Stimulated activated CD4-positive, alpha-beta T cell treated with anti-CD3 and anti-CD28 coated beads, Interleukin-15, amount 100 ng/mL, for 1 hour (primary cell): ENCODE measurements at regions not wholly inside any gene's neighbourhood (a gene's known extent, or its start where the extent isn't known, plus 50 kb on each side); places are given as distances from the start of the nearest gene placed in this dataset.

Experiments
- DNase-seq, 2 donors: peaks; one replicate each; pipeline ENCODE4 v3.0.0-alpha.2; 2020; ENCODE audit warnings: low read depth in 1 of 2, low spot score in 1 of 2

- DNase-seq = no peak
These were observed 105.2 kb upstream of the TAF1B start for GRCh38 chr2:9738062-9738461.

DNA sequence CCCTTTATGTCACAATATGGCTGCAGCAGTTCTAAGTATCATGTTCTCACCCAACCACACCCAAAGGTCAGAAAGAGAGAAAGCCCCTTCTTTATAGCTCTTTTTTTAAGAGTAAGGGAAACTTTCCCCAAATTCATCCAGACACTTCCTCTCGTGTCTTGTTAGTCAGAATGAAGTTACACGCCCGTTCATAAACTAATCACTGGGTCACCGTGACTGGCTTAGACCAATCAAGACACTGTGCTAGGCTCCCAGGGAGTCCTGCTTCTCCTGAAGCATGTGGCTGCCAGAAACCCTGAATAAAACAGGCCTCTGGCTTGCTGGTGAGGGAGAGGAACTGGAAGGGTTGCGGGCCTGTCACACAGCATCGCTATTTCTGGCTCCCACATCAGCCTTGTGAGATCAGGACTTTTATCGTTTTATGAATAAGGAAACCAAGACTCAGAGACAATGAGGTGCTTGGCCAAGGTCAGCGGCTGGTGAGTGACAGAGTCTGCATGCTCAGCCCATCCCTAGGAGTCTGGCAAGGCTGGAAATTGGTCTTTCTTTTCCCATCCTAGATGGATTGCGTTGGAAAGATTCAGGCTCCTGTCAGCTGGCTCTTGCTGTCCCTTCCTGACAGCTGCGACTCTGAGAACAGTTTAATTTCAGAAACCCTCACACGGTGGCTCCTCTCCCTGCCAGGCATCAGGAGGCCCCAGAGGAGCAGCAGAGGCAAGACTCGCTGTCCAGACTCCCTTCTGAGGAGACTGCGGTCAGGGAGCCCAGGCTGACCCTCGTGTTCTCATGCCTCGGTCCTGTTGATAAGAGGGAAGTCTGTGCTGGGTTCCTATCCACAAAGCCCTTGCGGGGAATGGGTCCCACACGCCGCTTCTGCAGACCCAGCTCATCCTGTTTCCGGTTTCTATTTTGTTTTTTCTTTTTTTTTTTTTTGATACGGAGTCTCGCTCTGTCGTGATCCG lies 104.5 kb upstream of the TAF1B start:
- DNase-seq = no peak

DNA sequence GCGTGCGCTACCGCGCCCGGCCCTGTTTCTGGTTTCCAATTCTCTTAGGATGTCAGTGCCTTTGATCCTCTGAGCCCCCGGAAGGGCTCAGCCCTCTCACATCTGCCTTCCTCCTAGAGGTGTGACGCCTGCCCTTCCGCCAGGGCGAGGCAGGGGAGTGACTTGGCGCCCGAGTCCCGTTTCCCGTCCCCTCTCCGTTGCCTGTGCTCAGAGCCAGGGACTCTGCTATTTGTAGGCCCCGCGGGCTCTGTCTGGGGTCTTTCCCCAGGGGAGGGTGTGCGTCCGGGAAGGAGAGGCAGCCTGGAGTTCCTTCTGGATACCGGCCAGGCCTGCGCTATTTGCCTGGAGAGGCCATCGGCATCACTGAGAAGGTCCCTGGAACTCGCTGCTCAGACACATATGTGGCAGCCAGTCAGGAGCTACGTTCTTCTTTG lies 103.7 kb upstream of the TAF1B start:
- DNase-seq = peak in 1 of 2 donors; percentile 26

DNA sequence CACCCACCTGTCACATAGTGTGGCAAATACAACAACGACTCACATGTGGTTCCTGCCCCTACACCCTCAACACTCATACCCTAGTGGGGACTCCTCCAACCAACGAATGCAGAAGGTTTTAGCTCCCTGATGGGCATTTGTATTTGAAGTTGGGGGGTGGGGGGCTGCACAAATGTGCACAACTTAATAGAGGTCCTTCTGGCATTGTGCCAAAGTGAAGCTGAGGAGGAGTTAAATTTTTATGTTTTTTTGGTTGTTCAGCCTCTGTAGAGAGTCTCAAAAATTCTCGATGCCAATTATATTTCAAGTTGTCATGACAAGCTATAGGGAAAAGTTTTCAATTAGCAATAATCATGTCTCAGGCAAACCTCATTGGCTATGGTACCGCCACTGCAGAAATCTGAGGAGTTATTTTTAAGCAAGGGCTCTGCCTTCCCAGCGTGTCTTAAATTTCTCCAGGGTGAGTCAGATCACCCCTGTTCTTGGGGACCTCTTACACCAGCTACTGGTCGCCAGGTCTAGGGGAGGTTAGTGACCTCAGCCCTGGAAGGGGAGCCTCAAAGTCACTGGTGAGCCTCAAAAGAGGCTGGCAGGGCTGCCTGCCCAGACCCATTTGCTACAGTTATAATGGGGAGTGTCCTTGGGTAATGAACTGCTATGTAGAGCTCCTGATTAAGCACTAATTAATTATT lies 102.7 kb upstream of the TAF1B start:
- DNase-seq = no peak

- no peak for DNase-seq
These were observed 102.2 kb upstream of the TAF1B start for GRCh38 chr2:9741110-9741509.

DNA sequence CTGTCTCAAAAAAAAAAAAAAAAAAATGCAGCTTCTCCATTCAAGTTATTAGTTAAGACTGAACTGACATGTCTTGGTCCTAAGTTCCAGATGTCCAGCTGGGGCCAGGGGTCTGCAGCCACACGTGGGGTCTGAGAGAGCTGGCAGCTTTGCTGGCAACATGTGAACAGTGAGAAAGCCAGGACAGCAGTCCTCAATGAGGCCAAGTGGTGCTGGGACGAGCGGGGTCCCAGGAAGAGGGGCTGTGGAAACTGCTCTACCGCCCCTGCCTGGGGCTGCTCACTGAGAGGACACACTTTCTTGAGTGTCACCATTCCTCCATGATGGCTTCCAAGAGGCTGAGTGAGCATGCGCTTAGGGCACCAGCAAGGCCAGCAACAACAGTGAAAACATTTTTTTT lies 100.7 kb upstream of the TAF1B start:
- no peak for DNase-seq

GRCh38 chr2:9744256-9745004 lies 98.8 kb upstream of the TAF1B start:
- no peak for DNase-seq

- no peak for DNase-seq
These were observed 97.9 kb upstream of the TAF1B start for GRCh38 chr2:9745153-9745899.

- DNase-seq = no peak
These were observed 95.9 kb upstream of the TAF1B start for GRCh38 chr2:9747396-9747795.

GRCh38 chr2:9748577-9748976 lies 94.7 kb upstream of the TAF1B start:
- DNase-seq = no peak

- DNase-seq = no peak
These were observed 93.6 kb upstream of the TAF1B start for GRCh38 chr2:9749546-9750223.

GRCh38 chr2:9750224-9751215 lies 92.8 kb upstream of the TAF1B start:
- DNase-seq = no peak

DNA sequence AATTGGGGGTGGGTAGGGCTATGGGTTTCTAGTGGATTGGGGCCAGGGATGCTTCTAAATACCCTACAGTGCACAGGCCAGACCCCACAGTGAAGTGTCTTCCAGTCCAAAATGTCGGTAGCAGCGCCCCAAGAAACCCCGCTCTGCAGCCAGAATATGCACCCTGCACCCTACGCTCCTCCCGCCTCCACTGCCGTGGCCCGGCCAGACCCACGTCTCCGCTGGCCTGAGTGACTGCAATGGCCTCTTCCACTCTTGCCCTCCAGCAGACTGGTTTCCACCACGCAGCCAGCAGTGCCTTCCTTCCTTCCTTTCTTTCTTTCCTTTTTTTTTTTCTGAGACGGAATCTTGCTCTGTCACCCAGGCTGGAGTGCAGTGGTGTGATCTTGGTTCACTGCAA lies 91.4 kb upstream of the TAF1B start:
- no peak for DNase-seq

DNA sequence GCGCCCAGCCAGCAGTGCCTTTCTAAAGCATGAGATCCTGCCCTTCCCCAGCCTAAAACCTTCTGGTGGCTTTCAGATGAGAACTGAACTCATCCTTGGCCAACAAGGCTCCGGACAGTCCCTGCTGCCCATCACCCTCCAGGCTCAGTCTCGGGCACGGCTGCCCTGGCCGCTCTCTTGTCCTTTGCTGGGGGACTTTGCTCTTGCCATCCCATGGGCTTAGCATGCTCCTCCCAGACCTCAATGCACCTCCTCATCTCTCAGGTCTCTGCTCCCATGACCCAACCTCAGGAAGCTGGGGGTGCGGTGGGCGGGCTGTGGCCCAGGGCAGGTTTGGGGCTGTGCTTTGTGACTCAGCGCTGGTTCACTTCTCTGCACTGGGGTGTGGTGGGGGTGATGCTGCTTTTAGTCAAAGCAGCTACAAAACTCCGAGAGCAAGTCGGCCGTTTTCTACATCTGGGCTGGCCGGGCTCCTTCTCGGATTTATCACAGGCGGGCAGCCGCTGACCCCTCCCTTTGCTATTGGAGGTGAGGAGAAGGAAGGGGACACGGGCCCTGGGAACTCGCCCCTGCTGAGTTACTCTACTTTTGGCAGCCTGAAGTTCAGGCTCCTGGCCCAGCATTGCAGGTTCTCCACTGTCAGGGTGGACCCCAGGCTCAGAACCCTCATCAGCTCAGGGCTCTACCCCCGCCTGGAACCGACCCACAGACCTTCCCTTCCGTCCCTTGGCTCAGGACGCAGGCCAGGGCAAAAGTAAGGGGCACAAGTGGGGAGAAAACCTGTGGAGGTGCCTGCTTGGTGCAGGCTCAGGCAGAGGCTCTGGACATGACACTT lies 90.6 kb upstream of the TAF1B start:
- peak; percentile 57 to 74 for DNase-seq

DNA sequence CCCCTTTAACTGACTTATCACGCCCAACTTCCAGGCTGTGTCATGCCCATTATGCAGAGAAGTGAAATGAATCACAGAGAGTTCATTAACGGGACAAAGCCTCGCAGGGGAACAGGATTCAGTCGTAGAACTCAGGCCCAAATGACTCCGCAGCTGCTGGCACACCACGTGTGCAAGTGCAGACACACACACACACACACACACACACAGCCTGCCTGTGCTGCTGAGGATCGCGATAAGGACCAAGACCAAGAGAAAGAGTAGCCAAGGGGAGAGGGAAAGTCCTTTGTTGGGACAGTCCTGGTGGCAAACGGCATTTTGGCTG lies 90.0 kb upstream of the TAF1B start:
- DNase-seq = peak in 1 of 2 donors; percentile 28

DNA sequence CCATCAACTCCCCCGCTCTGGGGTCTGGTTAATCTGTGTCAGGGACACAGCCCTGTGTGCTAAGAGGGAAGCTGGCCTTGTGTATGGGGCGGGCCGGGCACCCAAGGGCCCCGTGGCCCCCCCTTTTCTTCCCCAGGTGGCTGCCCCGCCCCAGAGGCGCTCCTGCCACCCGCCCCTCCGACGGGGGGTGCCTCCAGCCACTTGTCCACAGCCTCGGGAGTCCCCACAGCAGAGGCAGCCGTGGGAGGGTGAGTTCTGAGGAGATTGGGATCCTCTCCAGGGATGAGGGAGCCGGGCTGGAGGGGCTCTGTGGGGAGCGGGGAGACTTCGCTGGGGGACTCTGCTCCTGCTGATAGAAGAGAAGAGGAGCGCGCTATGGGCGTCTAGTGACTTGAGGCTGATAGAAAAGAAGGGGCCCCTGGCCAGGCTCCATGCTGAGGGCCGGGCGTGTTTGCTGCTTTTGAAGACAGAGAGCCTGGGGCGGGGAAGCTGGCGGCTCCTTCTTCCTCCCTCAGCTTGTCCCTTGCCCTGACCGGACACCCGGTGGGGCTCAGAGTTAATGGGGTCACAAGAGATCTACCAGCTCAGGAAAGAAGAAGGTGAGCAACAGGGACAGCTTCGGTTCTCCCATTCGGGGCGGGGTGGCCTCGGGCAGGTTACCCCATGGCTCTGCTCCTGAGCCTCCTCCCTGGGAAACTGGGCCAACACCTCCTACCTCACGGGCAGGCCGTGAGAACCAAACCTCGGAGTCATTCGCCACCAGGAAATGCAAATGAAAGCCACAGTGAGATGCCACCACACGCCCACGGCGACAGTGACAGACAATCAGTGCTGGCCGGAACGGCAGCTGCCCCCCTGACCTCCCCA lies 89.4 kb upstream of the TAF1B start:
- DNase-seq = peak in 1 of 2 donors; percentile 35

DNA sequence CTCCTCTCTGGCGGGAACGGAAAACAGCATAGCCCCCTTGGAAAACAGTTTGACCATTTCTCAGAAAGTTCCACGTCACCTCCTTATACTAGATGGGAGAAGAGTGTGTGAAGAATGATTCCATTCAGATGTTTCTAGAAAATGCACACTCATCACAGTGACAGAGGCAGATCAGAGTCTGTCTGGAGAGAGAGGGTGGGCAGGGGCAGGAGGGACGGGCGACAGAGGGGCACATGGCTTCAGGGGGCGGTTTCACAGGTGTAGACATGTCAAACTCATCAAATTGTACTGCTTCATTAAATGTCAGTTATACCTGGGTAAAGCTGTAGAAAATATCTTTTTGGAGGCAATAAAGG lies 88.8 kb upstream of the TAF1B start:
- no peak for DNase-seq

DNA sequence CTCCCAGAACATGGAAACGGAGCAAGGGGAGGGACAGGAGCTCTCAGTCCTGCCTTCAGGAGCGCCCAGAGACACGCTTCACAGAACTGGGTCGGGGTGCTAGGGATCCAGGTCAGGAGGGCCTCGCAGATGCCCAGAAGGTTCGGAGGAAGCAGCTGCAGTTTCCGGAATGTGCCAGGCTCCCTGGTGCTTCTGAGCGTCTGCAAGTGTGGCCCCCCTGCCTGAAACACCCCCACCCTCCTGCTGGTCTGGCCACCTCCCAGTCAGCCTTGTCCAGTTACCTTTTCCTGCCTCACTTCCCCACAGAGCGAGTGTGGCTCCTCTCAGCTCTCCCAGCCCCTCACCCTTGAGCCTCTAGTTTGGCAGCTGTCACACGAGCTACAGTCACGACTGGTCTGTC lies 88.3 kb upstream of the TAF1B start:
- DNase-seq = no peak
